ENCODE measurements at regions not wholly inside any gene's neighbourhood (a gene's known extent, or its start where the extent isn't known, plus 50 kb on each side); places are given as distances from the start of the nearest gene placed in this dataset.

DNA sequence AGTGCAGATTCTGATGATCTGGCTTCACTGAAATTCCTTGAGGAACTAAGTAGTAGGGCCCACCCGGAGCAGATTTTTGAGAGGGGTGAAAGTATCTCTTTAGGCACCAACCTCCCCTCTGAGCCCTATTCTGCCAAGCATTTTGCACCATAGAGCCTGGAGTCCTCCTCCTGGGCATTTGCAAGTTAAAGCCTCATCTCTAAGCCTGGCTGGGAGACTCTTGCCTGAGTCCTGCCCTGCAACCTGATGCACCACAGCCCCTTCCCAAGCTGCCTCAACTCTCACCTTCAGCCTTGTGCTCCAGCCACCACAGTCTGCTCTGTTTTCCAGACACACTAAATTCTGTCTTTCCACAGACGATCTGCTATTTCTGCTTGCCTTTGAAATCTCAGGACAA is 79.6 kb upstream of the PKDCC start:
- Histone ChIP-seq H3K27me3 (ENCODE audit: control insufficient read depth in 2 of 2, insufficient read depth in 2 of 2, low read length in 2 of 2) (no peaks in the 10 kb centered on the region), H3K36me3 (ENCODE audit: control insufficient read depth in 2 of 2, insufficient read depth in 2 of 2, low read length in 2 of 2) (no peaks in the 10 kb centered on the region), H3K4me1 (ENCODE audit: control insufficient read depth in 2 of 2, insufficient read depth in 2 of 2, low read length in 2 of 2) (peaks cover 39 to 45% of the 10 kb centered on the region in 2 donors), H3K9me3 (ENCODE audit: control insufficient read depth in 2 of 2, low read length in 2 of 2) (no peaks in the 10 kb centered on the region), H3K9ac (ENCODE audit: low read depth in 1 of 2, low read length in 2 of 2) (no peak overlapping the region), H3K4me3 (ENCODE audit: low read length in 2 of 2) (no peak overlapping the region), H3K27ac (ENCODE audit: low read depth in 2 of 2, low read length in 2 of 2) (no peak overlapping the region)

DNA sequence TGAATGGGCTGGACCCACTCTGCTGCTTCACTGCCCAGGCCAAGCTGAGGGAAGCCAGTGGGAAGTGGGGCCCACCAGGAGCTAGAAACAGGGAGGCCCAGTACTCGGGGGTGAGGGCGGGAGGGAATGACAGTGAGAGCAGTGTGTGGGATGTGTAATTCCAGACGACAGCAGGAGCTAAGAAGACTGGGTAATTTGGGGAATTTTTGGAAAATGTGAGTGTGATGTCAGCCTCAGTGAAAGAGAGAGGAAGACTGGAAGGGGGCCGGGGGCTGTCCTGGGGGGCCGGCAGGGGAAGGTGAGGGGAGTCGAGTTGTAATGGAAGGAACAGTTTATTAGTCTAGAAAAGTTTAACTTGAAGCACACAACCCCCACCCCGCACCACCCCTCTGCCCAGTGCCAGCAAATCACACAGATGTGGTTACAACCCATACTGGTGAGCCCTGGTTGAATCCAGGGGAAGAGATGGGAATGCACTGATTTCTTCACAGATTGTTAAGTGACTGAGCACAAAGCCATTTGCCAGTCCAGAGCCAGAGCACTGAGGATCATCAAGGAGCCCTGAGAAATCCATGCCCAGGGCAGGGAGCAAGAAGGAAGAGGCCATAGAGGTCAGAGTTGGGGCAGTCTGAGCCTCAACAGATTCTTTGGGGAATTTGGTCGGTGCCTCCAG is 76.7 kb upstream of the PKDCC start:
- H3K4me3 ChIP-seq (ENCODE audit: low read length in 2 of 2): no peak overlapping the region
- H3K27me3 ChIP-seq (ENCODE audit: control insufficient read depth in 2 of 2, insufficient read depth in 2 of 2, low read length in 2 of 2): no peaks in the 10 kb centered on the region
- no peaks in the 10 kb centered on the region for H3K36me3 ChIP-seq (ENCODE audit: control insufficient read depth in 2 of 2, insufficient read depth in 2 of 2, low read length in 2 of 2)

DNA sequence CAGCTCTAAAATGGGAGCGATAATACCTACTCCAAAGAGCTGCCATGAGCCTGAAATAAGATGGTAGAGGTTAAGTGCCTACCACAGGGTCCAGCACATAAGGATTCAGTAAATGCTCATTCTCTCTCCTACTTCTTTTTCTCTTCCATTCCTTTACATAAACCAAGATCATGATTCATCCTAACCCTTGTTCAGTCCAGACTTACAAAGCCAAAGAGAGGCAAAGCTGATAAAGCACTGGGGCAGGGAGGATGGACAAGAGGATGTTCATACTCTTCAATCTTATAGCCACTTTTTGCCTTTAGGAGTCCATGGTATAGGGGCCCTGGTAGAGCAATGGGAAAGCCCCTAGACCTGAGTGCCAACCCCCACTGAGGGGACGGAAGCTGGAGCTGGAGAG is 75.6 kb upstream of the PKDCC start:
- no peaks in the 10 kb centered on the region for H3K9me3 ChIP-seq (ENCODE audit: control insufficient read depth in 2 of 2, low read length in 2 of 2)
- no peak overlapping the region for H3K4me3 ChIP-seq (ENCODE audit: low read length in 2 of 2)

More for the DNA sequence above, 76.7 kb upstream of the PKDCC start:
- no peaks in the 10 kb centered on the region for H3K9me3 ChIP-seq (ENCODE audit: control insufficient read depth in 2 of 2, low read length in 2 of 2)
- no peak overlapping the region for H3K9ac ChIP-seq (ENCODE audit: low read depth in 1 of 2, low read length in 2 of 2)
- H3K27ac ChIP-seq (ENCODE audit: low read depth in 2 of 2, low read length in 2 of 2): no peak overlapping the region
- H3K4me1 ChIP-seq (ENCODE audit: control insufficient read depth in 2 of 2, insufficient read depth in 2 of 2, low read length in 2 of 2): peaks cover 14 to 16% of the 10 kb centered on the region in 2 donors

DNA sequence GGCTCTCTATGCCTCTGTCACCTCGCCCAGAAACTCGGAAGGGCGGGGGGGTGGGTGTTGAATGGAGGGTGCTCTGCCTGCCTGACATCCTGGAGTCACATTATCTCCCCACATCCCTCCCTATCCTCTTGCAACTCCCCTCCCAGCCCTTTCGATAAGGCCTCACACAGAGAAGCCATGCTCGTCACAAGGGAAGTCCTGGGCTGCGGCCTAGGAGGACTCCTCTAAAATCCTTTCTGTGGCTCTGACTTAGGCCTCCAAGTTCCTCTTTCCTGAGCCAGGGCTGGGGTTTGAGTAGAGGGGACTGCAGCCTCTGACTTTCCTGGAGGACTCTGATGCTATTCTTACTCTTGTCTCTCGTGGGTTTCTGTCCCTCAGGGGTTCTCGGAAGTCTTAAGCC is 75.0 kb upstream of the PKDCC start:
- Histone ChIP-seq H3K4me1 (ENCODE audit: control insufficient read depth in 2 of 2, insufficient read depth in 2 of 2, low read length in 2 of 2) (peaks cover 0 to 2% of the 10 kb centered on the region in 2 donors), H3K9me3 (ENCODE audit: control insufficient read depth in 2 of 2, low read length in 2 of 2) (no peaks in the 10 kb centered on the region), H3K36me3 (ENCODE audit: control insufficient read depth in 2 of 2, insufficient read depth in 2 of 2, low read length in 2 of 2) (no peaks in the 10 kb centered on the region), H3K9ac (ENCODE audit: low read depth in 1 of 2, low read length in 2 of 2) (no peak overlapping the region), H3K27me3 (ENCODE audit: control insufficient read depth in 2 of 2, insufficient read depth in 2 of 2, low read length in 2 of 2) (no peaks in the 10 kb centered on the region), H3K27ac (ENCODE audit: low read depth in 2 of 2, low read length in 2 of 2) (no peak overlapping the region), H3K4me3 (ENCODE audit: low read length in 2 of 2) (no peak overlapping the region)

More for the DNA sequence above, 75.6 kb upstream of the PKDCC start:
- peaks cover 5 to 9% of the 10 kb centered on the region in 2 donors for H3K4me1 ChIP-seq (ENCODE audit: control insufficient read depth in 2 of 2, insufficient read depth in 2 of 2, low read length in 2 of 2)
- H3K27ac ChIP-seq (ENCODE audit: low read depth in 2 of 2, low read length in 2 of 2): no peak overlapping the region
- H3K36me3 ChIP-seq (ENCODE audit: control insufficient read depth in 2 of 2, insufficient read depth in 2 of 2, low read length in 2 of 2): no peaks in the 10 kb centered on the region
- H3K27me3 ChIP-seq (ENCODE audit: control insufficient read depth in 2 of 2, insufficient read depth in 2 of 2, low read length in 2 of 2): no peaks in the 10 kb centered on the region
- no peak overlapping the region for H3K9ac ChIP-seq (ENCODE audit: low read depth in 1 of 2, low read length in 2 of 2)

DNA sequence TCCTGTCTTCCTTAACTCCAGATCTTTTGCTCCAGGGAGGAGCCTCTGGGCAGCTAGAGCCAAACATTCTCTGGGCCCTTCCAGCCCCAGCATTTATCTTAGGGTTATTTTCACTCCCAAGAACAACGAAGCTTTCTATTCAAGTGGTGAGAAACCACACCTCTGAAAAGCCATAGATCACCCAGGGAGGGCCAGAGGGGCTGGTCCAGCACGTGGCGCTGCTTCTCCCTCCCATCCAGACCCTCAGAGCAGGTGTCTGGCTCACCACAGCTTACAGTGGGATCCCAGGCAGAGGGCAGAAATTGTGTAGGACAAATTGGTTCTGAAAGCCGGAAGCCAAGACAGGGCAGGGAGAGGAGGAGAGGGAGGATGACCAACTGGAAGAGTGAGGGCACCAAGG is 74.0 kb upstream of the PKDCC start:
- Histone ChIP-seq H3K27ac (ENCODE audit: low read depth in 2 of 2, low read length in 2 of 2) (no peak overlapping the region), H3K4me3 (ENCODE audit: low read length in 2 of 2) (no peak overlapping the region)

DNA sequence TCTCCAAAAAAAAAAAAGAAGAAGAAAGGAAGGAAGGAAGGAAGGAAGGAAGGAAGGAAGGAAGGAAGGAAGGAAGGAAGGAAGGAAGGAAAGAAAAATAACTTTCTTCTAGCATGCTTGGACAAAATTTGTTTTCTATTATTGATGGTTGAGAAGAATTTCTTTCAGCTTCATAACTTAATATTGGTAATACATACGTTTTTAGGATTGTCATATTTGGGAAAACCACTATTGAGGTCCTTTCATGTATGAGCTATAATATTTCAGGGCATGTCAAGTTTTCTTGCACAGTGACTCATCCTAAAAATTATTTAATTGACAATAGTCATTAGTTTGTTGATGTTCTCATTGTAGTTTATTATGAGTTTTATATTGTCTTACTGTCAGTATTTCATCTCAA is 66.4 kb upstream of the PKDCC start:
- Histone ChIP-seq H3K9ac (ENCODE audit: low read depth in 1 of 2, low read length in 2 of 2) (no peak overlapping the region), H3K4me3 (ENCODE audit: low read length in 2 of 2) (no peak overlapping the region), H3K36me3 (ENCODE audit: control insufficient read depth in 2 of 2, insufficient read depth in 2 of 2, low read length in 2 of 2) (no peaks in the 10 kb centered on the region), H3K27me3 (ENCODE audit: control insufficient read depth in 2 of 2, insufficient read depth in 2 of 2, low read length in 2 of 2) (no peaks in the 10 kb centered on the region), H3K9me3 (ENCODE audit: control insufficient read depth in 2 of 2, low read length in 2 of 2) (no peaks in the 10 kb centered on the region), H3K4me1 (ENCODE audit: control insufficient read depth in 2 of 2, insufficient read depth in 2 of 2, low read length in 2 of 2) (no peaks in the 10 kb centered on the region), H3K27ac (ENCODE audit: low read depth in 2 of 2, low read length in 2 of 2) (no peak overlapping the region)

More for the DNA sequence above, 74.0 kb upstream of the PKDCC start:
- no peaks in the 10 kb centered on the region for H3K4me1 ChIP-seq (ENCODE audit: control insufficient read depth in 2 of 2, insufficient read depth in 2 of 2, low read length in 2 of 2)
- H3K9me3 ChIP-seq (ENCODE audit: control insufficient read depth in 2 of 2, low read length in 2 of 2): no peaks in the 10 kb centered on the region
- no peaks in the 10 kb centered on the region for H3K27me3 ChIP-seq (ENCODE audit: control insufficient read depth in 2 of 2, insufficient read depth in 2 of 2, low read length in 2 of 2)
- H3K9ac ChIP-seq (ENCODE audit: low read depth in 1 of 2, low read length in 2 of 2): no peak overlapping the region
- no peaks in the 10 kb centered on the region for H3K36me3 ChIP-seq (ENCODE audit: control insufficient read depth in 2 of 2, insufficient read depth in 2 of 2, low read length in 2 of 2)

DNA sequence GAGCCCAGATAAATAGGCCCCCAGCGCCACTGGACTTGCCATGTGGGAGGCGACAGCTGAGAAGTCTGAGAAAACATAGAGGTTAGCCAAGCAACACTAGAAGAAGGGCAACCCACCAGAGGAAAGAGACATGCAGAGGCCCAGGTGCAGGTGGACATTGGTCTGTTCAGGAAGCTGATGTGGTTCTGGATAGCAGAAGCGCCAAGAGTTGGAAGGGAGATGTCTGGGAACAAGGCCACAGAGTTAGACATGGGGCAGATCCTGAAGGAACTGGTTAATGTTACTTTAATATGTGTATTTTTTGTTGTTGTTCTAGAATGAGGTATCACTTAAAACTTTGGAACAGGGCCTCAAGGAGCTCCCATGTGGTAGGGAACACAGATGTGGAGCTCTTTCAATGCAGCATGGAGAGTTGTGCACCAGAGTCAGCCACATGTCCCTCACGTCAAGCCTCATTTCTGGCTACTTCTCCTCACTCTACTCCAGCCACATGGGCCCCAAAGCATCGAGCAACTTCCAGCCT is 62.2 kb upstream of the PKDCC start:
- Histone ChIP-seq H3K4me1 (ENCODE audit: control insufficient read depth in 2 of 2, insufficient read depth in 2 of 2, low read length in 2 of 2) (no peaks in the 10 kb centered on the region), H3K27ac (ENCODE audit: low read depth in 2 of 2, low read length in 2 of 2) (no peak overlapping the region), H3K9ac (ENCODE audit: low read depth in 1 of 2, low read length in 2 of 2) (no peak overlapping the region), H3K9me3 (ENCODE audit: control insufficient read depth in 2 of 2, low read length in 2 of 2) (no peaks in the 10 kb centered on the region), H3K4me3 (ENCODE audit: low read length in 2 of 2) (no peak overlapping the region), H3K36me3 (ENCODE audit: control insufficient read depth in 2 of 2, insufficient read depth in 2 of 2, low read length in 2 of 2) (no peaks in the 10 kb centered on the region), H3K27me3 (ENCODE audit: control insufficient read depth in 2 of 2, insufficient read depth in 2 of 2, low read length in 2 of 2) (no peaks in the 10 kb centered on the region)

DNA sequence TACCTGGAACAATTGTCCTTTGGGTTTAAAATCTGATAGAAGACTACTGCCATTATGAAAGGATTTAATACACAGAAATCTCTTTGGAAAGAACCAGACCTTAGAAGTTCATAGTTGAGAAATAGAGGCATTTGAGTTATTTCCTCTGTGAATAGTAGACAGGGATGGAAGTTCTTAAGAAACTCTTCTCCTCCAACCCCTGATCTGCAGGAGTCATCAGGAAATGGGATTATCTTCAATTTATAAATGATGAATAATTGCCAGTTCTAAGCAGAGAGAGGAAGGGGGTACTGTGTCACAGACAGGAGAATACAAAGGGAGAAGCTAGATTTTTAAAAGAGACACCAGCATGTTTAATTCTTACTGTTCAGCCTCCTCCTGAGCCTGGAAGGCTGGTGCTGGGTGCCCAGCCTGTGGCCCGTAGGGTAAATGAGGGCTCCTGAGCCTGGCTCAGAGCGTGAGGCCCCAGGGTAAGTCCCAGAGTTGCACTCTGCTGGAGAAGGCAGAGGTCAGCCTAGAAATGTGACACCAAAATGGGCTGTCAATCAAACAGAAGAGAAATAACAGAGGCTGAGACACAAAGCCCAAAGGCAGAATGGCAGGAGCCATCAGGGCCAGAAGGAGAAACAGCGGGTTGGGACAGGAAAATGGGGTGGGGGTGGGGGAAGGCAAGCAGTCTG is 58.2 kb upstream of the PKDCC start:
- Histone ChIP-seq H3K4me3 (ENCODE audit: low read length in 2 of 2) (no peak overlapping the region), H3K27ac (ENCODE audit: low read depth in 2 of 2, low read length in 2 of 2) (no peak overlapping the region), H3K27me3 (ENCODE audit: control insufficient read depth in 2 of 2, insufficient read depth in 2 of 2, low read length in 2 of 2) (no peaks in the 10 kb centered on the region), H3K36me3 (ENCODE audit: control insufficient read depth in 2 of 2, insufficient read depth in 2 of 2, low read length in 2 of 2) (no peaks in the 10 kb centered on the region), H3K9me3 (ENCODE audit: control insufficient read depth in 2 of 2, low read length in 2 of 2) (no peaks in the 10 kb centered on the region), H3K4me1 (ENCODE audit: control insufficient read depth in 2 of 2, insufficient read depth in 2 of 2, low read length in 2 of 2) (no peaks in the 10 kb centered on the region), H3K9ac (ENCODE audit: low read depth in 1 of 2, low read length in 2 of 2) (no peak overlapping the region)

DNA sequence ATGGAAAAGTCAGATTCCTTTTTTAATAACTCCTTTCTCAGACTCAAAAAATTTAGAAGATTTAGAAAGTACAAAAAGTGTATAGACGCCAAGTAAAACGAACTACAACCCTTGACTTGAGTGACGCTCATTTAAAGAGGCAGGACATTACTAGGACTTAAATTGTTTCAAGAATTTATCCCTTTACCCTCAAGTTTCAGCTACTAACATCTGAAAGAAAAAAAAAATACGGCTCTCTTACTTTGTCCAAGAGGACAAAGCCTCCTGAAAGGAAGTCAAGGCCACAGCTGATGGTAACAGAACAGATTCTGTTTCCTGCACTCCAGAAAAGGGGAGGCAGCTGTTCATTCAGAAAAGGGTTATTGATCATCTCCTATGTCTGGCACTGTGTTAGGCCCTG is 57.6 kb upstream of the PKDCC start:
- Histone ChIP-seq H3K9ac (ENCODE audit: low read depth in 1 of 2, low read length in 2 of 2) (no peak overlapping the region), H3K4me3 (ENCODE audit: low read length in 2 of 2) (no peak overlapping the region), H3K9me3 (ENCODE audit: control insufficient read depth in 2 of 2, low read length in 2 of 2) (no peaks in the 10 kb centered on the region), H3K27ac (ENCODE audit: low read depth in 2 of 2, low read length in 2 of 2) (no peak overlapping the region), H3K27me3 (ENCODE audit: control insufficient read depth in 2 of 2, insufficient read depth in 2 of 2, low read length in 2 of 2) (no peaks in the 10 kb centered on the region), H3K4me1 (ENCODE audit: control insufficient read depth in 2 of 2, insufficient read depth in 2 of 2, low read length in 2 of 2) (no peaks in the 10 kb centered on the region), H3K36me3 (ENCODE audit: control insufficient read depth in 2 of 2, insufficient read depth in 2 of 2, low read length in 2 of 2) (no peaks in the 10 kb centered on the region)

DNA sequence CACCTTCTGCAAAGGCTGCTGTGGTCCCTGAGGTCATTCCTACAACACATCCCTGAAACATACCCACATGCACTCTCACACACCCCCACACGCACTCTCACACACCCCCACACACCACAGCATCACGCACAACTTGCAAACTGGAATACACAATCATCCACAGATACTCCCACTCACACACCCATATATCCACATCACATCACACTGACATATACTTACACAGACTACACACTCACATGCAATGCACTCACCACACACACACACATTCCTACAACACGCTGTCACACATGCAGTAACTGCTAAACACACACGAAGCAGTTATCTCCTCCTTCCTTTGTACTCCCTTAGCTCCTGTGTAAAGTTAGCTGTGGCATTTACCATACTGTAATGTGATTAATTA is 57.1 kb upstream of the PKDCC start:
- H3K4me3 ChIP-seq (ENCODE audit: low read length in 2 of 2): no peak overlapping the region
- H3K9ac ChIP-seq (ENCODE audit: low read depth in 1 of 2, low read length in 2 of 2): no peak overlapping the region
- no peaks in the 10 kb centered on the region for H3K27me3 ChIP-seq (ENCODE audit: control insufficient read depth in 2 of 2, insufficient read depth in 2 of 2, low read length in 2 of 2)
- H3K27ac ChIP-seq (ENCODE audit: low read depth in 2 of 2, low read length in 2 of 2): no peak overlapping the region
- no peaks in the 10 kb centered on the region for H3K4me1 ChIP-seq (ENCODE audit: control insufficient read depth in 2 of 2, insufficient read depth in 2 of 2, low read length in 2 of 2)
- H3K9me3 ChIP-seq (ENCODE audit: control insufficient read depth in 2 of 2, low read length in 2 of 2): no peaks in the 10 kb centered on the region
- H3K36me3 ChIP-seq (ENCODE audit: control insufficient read depth in 2 of 2, insufficient read depth in 2 of 2, low read length in 2 of 2): no peaks in the 10 kb centered on the region

All from mucosa of rectum (tissue), 2 donors.